Suprapubic skin (tissue), 4 donors: ENCODE measurements at regions not wholly inside any gene's neighbourhood (a gene's known extent, or its start where the extent isn't known, plus 50 kb on each side); places are given as distances from the start of the nearest gene placed in this dataset.

ENCODE experiments used
- EP300 ChIP-seq: sonication (generic); formaldehyde crosslinking; IDR thresholded peaks from one replicate; pipeline ENCODE4 v1.6.1; 2017; ENCODE audit warnings: antibody characterized with exemption
- POLR2A ChIP-seq, 2 donors: fragments of 450-650 bp; IDR thresholded peaks; one replicate each; pipeline ENCODE4 v1.6.1; 2017; ENCODE audit warnings: antibody characterized with exemption in 2 of 2, mild to moderate bottlenecking in 2 of 2, moderate library complexity in 2 of 2
- POLR2AphosphoS5 ChIP-seq, 3 donors: sonication (generic); formaldehyde crosslinking; IDR thresholded peaks; one replicate each; pipeline ENCODE4 v1.6.1; 2017; ENCODE audit warnings: antibody characterized with exemption in 3 of 3
- TF ChIP-seq, protein P1 (sequence below), 2 donors: fragments of 200-600 bp in 1 of 2; fragments of 450-650 bp in 1 of 2; sonication (generic) in 1 of 2; IDR thresholded peaks; one replicate each; pipeline ENCODE4 v1.5.1; 2016 to 2019; ENCODE audit warnings: antibody characterized with exemption in 2 of 2, mild to moderate bottlenecking in 1 of 2, moderate library complexity in 1 of 2

DNA sequence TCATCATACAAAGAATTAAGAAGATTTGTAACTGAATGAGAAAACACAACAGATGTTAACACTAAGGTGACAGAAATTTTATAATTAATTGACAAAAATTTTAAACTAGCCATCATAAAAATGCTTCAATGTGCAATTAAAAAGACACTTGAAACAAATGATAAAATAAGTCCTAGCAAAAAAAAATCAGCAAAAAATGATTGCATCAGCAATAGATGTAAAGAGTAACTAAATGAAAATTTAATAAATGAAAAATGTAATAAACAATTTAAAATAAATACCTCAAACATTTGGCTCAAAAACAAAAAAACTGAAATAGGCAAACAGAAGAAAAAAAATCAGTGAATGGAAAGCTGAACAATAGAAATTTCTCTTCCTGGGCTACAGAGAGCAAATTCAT lies 380.7 kb upstream of the GALNTL6 start:
- no peak for TF ChIP-seq POLR2A (IDR thresholded peaks at IDR 0.05)
- no peak for TF ChIP-seq POLR2AphosphoS5 (IDR thresholded peaks at IDR 0.05)
- TF ChIP-seq, protein P1, sequence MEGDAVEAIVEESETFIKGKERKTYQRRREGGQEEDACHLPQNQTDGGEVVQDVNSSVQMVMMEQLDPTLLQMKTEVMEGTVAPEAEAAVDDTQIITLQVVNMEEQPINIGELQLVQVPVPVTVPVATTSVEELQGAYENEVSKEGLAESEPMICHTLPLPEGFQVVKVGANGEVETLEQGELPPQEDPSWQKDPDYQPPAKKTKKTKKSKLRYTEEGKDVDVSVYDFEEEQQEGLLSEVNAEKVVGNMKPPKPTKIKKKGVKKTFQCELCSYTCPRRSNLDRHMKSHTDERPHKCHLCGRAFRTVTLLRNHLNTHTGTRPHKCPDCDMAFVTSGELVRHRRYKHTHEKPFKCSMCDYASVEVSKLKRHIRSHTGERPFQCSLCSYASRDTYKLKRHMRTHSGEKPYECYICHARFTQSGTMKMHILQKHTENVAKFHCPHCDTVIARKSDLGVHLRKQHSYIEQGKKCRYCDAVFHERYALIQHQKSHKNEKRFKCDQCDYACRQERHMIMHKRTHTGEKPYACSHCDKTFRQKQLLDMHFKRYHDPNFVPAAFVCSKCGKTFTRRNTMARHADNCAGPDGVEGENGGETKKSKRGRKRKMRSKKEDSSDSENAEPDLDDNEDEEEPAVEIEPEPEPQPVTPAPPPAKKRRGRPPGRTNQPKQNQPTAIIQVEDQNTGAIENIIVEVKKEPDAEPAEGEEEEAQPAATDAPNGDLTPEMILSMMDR (IDR thresholded peaks at IDR 0.05) = no peak
- no peak for TF ChIP-seq EP300
